ENCODE measurements at regions not wholly inside any gene's neighbourhood (a gene's known extent, or its start where the extent isn't known, plus 50 kb on each side); places are given as distances from the start of the nearest gene placed in this dataset.

- H3K9me3 ChIP-seq (ENCODE audit: control insufficient read depth in 4 of 4, low read length in 3 of 4), result no peaks in the 10 kb centered on the region
- DNase-seq (ENCODE audit: low spot score), result no peak
- H3K27me3 ChIP-seq (ENCODE audit: control insufficient read depth in 4 of 4, insufficient read depth in 4 of 4, low read length in 3 of 4), result no peaks in the 10 kb centered on the region
- H3K36me3 ChIP-seq (ENCODE audit: control insufficient read depth in 4 of 4, insufficient read depth in 3 of 4, low read depth in 1 of 4, low read length in 3 of 4), result no peaks in the 10 kb centered on the region
- no peak overlapping the region for H3K27ac ChIP-seq (ENCODE audit: low read depth in 1 of 2, low read length in 2 of 2)
- peaks cover 2 to 16% (median 9%) of the 10 kb centered on the region in 4 donors for H3K4me1 ChIP-seq (ENCODE audit: control insufficient read depth in 4 of 4, insufficient read depth in 4 of 4, low read length in 3 of 4)
- 45% methylated on average over 2 of the region's 2 CpGs for WGBS
- no peak overlapping the region for H3K4me3 ChIP-seq (ENCODE audit: low read depth in 1 of 3, low read length in 3 of 3)
- TF ChIP-seq SP1 (IDR thresholded peaks at IDR 0.05), result no peak
- TF ChIP-seq GABPA (IDR thresholded peaks at IDR 0.05 in 1 of 2, conservative IDR thresholded peaks at IDR 0.05 in 1 of 2), result no peak
- TF ChIP-seq TAF1 (conservative IDR thresholded peaks at IDR 0.05), result no peak
- TF ChIP-seq ZBTB33 (IDR thresholded peaks at IDR 0.05), result no peak
- no peak for TF ChIP-seq CTCF (IDR thresholded peaks at IDR 0.05; ENCODE audit: low read depth, low read length, missing input control)
- TF ChIP-seq FOXA2 (IDR thresholded peaks at IDR 0.05), result no peak
- no peak for TF ChIP-seq RXRA (IDR thresholded peaks at IDR 0.05)
- TF ChIP-seq RAD21 (IDR thresholded peaks at IDR 0.05), result no peak
- no peak for TF ChIP-seq HNF4A (conservative IDR thresholded peaks at IDR 0.05)
- no peak for TF ChIP-seq JUND (IDR thresholded peaks at IDR 0.05)
- TF ChIP-seq HNF4G (IDR thresholded peaks at IDR 0.05), result no peak
- TF ChIP-seq REST (IDR thresholded peaks at IDR 0.05), result no peak
- no peak for TF ChIP-seq ATF3 (IDR thresholded peaks at IDR 0.05)
- no peak for TF ChIP-seq FOXA1 (IDR thresholded peaks at IDR 0.05)
- no peak for TF ChIP-seq MAX (IDR thresholded peaks at IDR 0.05)
- no peak for TF ChIP-seq YY1 (IDR thresholded peaks at IDR 0.05)
- no peak for TF ChIP-seq EGR1 (IDR thresholded peaks at IDR 0.05; ENCODE audit: low read depth in 2 of 2)
- no peak for TF ChIP-seq NR2F2 (IDR thresholded peaks at IDR 0.05)
- H3K9ac ChIP-seq (ENCODE audit: low read depth in 1 of 2, low read length in 2 of 2), result no peak overlapping the region
Observed at GRCh38 chr15:46580487-46580886, 945.7 kb downstream of the SQOR start.
